NCI-H146 treated with DMSO at 0.1 percent for 48 hours (cell line): ENCODE measurements at regions not wholly inside any gene's neighbourhood (a gene's known extent, or its start where the extent isn't known, plus 50 kb on each side); places are given as distances from the start of the nearest gene placed in this dataset.

Experiments used
- DNase-seq: peaks from one replicate; lab custom pipeline; 2025; ENCODE audit not compliant: unreplicated experiment; lab: John Stamatoyannopoulos, UW

DNA sequence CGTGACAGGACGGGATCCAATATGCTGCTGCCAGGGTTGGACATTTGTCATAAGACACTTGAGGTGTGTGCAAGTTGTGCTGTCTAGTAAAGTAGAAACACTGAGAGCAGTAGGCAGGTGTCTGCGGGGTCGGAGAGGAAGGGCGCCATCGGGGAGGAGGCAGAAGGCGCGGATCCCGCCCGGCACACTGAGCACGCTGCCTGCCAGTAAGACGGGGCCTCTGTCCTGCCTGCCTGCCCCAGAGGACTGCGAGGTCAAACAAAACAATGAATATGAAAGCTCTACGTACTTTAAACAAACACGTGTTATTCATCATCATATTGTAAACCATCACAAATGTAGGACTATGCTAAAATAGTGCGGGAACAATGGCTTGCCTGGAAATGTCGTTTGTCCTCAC, 349.3 kb upstream of the SALL3 start:
- no peak for DNase-seq

DNA sequence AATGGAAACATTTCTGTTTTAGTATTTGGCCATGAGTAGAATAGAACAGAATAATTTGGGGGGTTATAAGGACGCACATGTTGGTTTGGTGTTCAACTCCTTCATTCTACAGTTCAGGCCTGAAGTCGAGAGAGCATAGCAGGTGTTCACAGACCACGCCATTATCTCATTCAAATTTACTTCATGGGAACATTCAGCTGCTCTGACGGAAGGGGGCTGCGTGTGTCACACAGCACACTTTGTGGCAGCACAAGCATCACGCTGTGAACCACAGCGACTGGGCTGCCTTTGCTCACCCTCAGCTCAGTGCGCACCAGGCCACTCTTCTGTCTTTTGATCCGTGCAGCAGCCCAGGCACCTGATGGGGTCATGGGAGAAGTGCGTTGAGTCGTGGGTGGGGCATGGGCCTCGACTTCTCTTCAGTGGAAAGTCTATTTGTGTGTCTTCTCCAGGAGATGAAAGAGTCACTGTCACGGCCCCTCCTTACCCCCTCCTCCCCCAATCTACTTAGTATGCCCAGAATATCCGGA, 348.6 kb upstream of the SALL3 start:
- no peak for DNase-seq

DNA sequence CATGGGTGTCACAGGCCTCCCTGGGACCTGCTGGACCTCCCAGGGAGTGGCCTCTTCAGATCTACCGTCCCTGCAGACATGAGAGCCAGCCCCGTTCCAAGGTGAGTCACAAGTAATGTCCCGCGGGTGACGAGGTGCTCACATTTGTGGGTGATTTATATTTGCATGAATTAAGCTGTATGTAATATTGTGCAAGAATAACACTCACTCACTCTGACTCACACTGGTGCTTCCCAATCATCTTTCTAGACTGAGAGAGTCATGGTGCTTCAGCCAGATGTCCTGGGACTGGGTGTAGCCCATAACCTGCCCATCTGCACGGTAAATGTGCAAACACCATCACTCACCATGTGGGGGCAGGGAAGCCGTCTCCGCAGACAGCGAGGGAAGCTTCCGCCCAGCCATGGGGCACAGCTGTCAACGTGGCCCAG, 347.5 kb upstream of the SALL3 start:
- DNase-seq, result no peak

DNA sequence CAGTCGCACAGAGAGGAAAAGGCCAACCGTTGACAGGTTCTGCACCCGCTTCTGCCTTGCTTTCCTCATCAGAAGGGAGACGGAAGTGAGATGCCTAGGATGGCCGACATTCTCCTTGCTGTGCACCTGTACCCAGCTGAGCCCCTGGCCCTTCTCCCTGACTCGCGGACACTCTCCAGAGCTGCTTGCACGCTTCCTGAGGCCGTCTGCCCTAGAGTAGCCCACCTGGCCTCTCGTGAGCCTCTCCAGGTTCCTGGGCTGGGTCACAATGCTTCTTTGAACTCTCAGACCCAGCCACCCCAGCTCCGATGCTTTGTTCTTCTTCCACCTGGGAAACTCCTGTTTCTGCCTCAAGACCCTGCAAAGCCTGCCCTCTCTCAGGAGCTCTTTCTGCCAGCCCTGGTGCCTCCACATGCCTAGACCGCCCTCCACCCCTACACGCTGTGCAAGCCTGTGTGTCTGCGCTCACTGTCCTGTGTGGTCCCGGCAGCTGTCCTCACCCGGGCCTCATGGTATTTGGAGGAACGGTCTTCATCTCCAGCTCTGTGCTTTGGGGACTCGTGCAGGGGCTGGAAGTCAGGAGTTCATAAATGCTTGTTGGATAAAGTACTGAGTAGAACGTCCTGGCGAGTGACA, 345.4 kb upstream of the SALL3 start:
- DNase-seq, result no peak

- DNase-seq, result no peak
Observed at GRCh38 chr18:78635093-78635800, 344.4 kb upstream of the SALL3 start.

- DNase-seq, result no peak
Observed at GRCh38 chr18:78636260-78636659, 343.4 kb upstream of the SALL3 start.

- DNase-seq, result no peak
Observed at GRCh38 chr18:78637442-78638402, 341.9 kb upstream of the SALL3 start.

- no peak for DNase-seq
Observed at GRCh38 chr18:78639006-78639950, 340.3 kb upstream of the SALL3 start.

- no peak for DNase-seq
Observed at GRCh38 chr18:78640246-78640995, 339.2 kb upstream of the SALL3 start.

DNA sequence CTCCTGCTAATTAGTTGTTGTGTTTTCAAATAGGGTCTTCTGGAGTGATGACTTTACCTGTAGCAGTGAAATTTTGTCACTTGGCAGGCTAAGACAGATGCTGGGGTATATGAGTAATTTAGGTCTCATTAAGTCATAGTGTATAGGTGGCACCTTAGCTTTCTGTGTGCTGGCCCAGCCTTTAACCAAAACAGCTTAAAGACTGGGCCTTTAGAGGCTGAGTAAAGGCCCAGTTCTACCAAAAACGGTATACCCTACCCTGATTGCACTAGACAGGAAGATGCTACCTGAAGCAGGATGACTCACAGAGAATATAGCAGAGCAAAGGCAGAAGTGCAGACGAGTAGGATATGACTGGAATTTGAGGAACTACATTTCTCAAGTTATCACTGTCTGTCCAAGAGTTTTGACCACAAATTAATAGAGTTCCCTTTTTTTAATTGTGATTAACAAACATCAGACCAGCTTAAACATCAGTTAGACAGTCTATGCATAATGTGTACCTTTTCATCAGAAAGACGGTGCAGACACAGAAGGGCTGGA, 337.9 kb upstream of the SALL3 start:
- no peak for DNase-seq

GRCh38 chr18:78642296-78642951, 337.2 kb upstream of the SALL3 start:
- DNase-seq, result no peak

- no peak for DNase-seq
Observed at GRCh38 chr18:78643004-78643403, 336.6 kb upstream of the SALL3 start.

GRCh38 chr18:78643981-78644380, 335.6 kb upstream of the SALL3 start:
- no peak for DNase-seq

- no peak for DNase-seq
Observed at GRCh38 chr18:78645216-78645615, 334.4 kb upstream of the SALL3 start.

DNA sequence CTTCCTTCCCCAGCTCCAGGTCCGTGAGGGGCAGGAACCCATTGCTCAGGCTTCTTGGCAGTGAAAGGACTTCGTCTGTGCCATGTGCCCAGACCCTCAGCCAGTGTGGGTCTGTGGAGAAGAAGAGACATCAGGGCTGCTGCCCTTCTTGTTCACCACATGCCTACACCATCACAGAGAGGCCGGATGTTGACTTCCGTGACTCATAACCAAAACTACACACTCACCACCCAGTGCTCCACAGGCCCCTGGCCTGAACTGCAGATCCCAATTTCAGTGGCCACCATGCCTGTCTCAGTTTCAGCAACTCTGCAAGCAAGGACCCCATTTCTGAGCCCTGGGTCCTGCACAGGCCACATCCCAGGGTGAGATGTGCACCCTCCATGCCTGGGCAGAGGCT, 332.6 kb upstream of the SALL3 start:
- no peak for DNase-seq

- DNase-seq, result no peak
Observed at GRCh38 chr18:78649421-78649820, 330.2 kb upstream of the SALL3 start.

DNA sequence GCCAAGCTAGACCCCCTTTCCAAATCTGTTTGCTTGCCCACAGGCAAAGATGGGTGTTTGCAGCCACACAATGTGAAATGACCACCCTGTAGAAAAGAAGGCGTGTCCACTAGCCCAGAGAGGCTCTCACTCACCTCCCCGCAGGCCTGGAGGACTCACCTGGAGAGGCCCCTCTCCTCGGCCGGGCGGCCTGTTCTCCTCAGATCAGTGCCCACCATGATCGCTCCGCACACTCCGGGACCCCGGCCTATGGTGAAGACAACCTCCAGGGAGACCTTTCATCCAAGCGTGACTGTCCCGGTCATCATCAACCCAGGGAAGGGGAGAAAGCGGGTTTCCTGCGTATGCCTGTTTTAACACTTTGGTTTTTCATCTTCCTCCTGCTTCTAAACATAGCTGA, 328.7 kb upstream of the SALL3 start:
- DNase-seq, result no peak

DNA sequence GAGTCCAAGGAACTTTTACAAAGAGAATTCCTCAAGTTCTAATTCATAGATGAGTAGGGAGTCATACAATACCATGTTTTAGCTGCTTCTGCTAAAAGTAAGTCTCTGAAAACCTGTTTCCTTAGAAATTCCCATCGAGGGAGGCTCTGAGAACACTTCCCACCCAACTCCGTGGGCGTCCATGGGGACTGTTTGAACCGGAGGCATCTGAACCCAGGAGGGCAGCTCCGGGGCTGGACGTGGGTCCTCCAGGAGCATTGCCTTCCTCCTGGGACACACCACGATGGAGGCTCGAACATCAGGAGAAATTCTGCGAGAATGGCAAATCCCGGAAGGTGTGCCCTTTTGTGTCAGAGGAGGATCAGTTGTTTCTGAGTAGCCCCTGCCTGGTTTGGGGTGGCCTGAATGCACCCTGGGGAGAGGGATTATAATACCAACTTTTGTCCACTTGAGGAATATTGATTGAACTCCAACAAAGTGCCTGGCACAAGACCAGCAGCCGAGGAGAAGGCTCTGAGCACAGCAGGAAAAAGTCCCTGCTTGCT, 327.5 kb upstream of the SALL3 start:
- DNase-seq, result no peak

- no peak for DNase-seq
Observed at GRCh38 chr18:78655921-78656320, 323.7 kb upstream of the SALL3 start.
